DOHH2 (cell line): ENCODE measurements at regions not wholly inside any gene's neighbourhood (a gene's known extent, or its start where the extent isn't known, plus 50 kb on each side); places are given as distances from the start of the nearest gene placed in this dataset.

Experiments used
- EZH2phosphoT487 ChIP-seq: fragments of 200-600 bp; sonication (generic); IDR thresholded peaks from 2 replicates; pipeline ENCODE4 v1.6.1; 2017; ENCODE audit warnings: borderline replicate concordance, mild to moderate bottlenecking, antibody characterized with exemption, low read length, moderate library complexity, mixed read lengths
- TF ChIP-seq, protein P1 (sequence below): fragments of 200-600 bp; sonication (generic); IDR thresholded peaks from one replicate; pipeline ENCODE4 v1.5.1; 2014; ENCODE audit warnings: antibody characterized with exemption, mild to moderate bottlenecking, low read depth, low read length; ENCODE audit not compliant: poor library complexity, severe bottlenecking

DNA sequence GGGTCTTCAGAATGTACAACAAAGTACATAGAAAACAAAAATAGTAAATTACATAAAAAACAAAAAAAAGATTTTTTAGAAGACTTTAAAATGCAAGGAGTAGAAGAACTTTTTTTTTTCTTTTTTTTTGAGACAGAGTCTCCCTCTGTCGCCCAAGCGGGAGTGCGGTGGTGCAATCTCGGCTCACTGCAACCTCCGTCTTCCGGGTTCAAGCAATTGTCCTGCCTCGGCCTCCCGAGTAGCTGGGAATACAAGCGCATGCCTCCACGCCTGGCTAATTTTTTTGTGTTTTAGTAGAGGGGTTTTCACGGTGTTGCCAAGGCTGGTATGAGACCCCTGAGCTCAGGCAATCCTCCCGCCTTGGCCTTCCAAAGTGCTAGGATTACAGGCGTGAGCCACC lies 104.5 kb upstream of the ZC3H15 start:
- TF ChIP-seq, protein P1, sequence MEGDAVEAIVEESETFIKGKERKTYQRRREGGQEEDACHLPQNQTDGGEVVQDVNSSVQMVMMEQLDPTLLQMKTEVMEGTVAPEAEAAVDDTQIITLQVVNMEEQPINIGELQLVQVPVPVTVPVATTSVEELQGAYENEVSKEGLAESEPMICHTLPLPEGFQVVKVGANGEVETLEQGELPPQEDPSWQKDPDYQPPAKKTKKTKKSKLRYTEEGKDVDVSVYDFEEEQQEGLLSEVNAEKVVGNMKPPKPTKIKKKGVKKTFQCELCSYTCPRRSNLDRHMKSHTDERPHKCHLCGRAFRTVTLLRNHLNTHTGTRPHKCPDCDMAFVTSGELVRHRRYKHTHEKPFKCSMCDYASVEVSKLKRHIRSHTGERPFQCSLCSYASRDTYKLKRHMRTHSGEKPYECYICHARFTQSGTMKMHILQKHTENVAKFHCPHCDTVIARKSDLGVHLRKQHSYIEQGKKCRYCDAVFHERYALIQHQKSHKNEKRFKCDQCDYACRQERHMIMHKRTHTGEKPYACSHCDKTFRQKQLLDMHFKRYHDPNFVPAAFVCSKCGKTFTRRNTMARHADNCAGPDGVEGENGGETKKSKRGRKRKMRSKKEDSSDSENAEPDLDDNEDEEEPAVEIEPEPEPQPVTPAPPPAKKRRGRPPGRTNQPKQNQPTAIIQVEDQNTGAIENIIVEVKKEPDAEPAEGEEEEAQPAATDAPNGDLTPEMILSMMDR, result no peak
- TF ChIP-seq EZH2phosphoT487, result no peak
